NCI-H460 (cell line): ENCODE measurements at regions not wholly inside any gene's neighbourhood (a gene's known extent, or its start where the extent isn't known, plus 50 kb on each side); places are given as distances from the start of the nearest gene placed in this dataset.

Experiments used
- DNase-seq: peaks from one replicate; pipeline ENCODE4 v3.0.0-alpha.2; 2016; ENCODE audit warnings: low read depth; ENCODE audit errors: extremely low read depth

GRCh38 chr2:129661935-129662334 lies 317.5 kb upstream of the RAB6C start:
- DNase-seq = no peak

GRCh38 chr2:129667577-129667976 lies 311.9 kb upstream of the RAB6C start:
- no peak for DNase-seq

- DNase-seq = no peak
Observed at GRCh38 chr2:129672521-129672920, 306.9 kb upstream of the RAB6C start.

GRCh38 chr2:129673234-129673633 lies 306.2 kb upstream of the RAB6C start:
- DNase-seq = no peak

GRCh38 chr2:129673847-129674711 lies 305.4 kb upstream of the RAB6C start:
- no peak for DNase-seq

- DNase-seq = no peak
Observed at GRCh38 chr2:129678751-129679150, 300.7 kb upstream of the RAB6C start.

- DNase-seq = no peak
Observed at GRCh38 chr2:129681788-129682187, 297.7 kb upstream of the RAB6C start.

GRCh38 chr2:129689653-129690448 lies 289.6 kb upstream of the RAB6C start:
- no peak for DNase-seq

- no peak for DNase-seq
Observed at GRCh38 chr2:129695496-129695895, 284.0 kb upstream of the RAB6C start.

GRCh38 chr2:129698593-129698992 lies 280.9 kb upstream of the RAB6C start:
- no peak for DNase-seq

GRCh38 chr2:129699781-129700573 lies 279.5 kb upstream of the RAB6C start:
- no peak for DNase-seq

- DNase-seq = no peak
Observed at GRCh38 chr2:129702416-129703176, 276.9 kb upstream of the RAB6C start.

- DNase-seq = no peak
Observed at GRCh38 chr2:129705085-129705484, 274.4 kb upstream of the RAB6C start.

- no peak for DNase-seq
Observed at GRCh38 chr2:129707800-129708199, 271.7 kb upstream of the RAB6C start.

GRCh38 chr2:129708221-129708967 lies 271.1 kb upstream of the RAB6C start:
- no peak for DNase-seq

GRCh38 chr2:129709001-129709955 lies 270.2 kb upstream of the RAB6C start:
- no peak for DNase-seq

GRCh38 chr2:129709956-129710598 lies 269.4 kb upstream of the RAB6C start:
- no peak for DNase-seq
